CD4-positive, alpha-beta T cell treated with Interleukin-1 beta for 1 hour (primary cell): ENCODE measurements at regions not wholly inside any gene's neighbourhood (a gene's known extent, or its start where the extent isn't known, plus 50 kb on each side); places are given as distances from the start of the nearest gene placed in this dataset.
"Not testable (repeated sequence)": the region's sequence is repeated elsewhere in the genome, so short reads cannot be mapped to it uniquely, and the experiment has no call there.

Experiments used
- DNase-seq, 2 donors: peaks; one replicate each; pipeline ENCODE4 v3.0.0-alpha.2; 2020 to 2022

DNA sequence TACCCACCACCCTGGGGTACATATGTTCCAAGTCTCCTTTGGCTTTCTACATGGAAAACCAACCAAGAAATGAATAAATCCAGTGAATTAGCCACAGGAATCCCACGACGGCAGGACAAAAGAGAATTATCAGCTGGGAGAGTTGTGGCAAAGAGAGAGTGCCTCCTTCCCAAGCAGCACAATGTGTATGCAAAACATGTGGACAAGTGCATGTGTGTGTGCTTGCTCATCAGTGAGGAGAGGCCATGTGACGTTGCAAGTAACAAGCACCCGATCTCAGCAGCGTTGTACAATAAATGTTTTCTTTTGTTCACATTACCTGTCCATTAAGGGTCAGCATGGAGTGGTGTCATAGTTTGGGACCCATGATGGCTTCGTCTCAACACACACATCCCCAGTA, 50.0 kb upstream of the EMX2 start:
- no peak for DNase-seq

DNA sequence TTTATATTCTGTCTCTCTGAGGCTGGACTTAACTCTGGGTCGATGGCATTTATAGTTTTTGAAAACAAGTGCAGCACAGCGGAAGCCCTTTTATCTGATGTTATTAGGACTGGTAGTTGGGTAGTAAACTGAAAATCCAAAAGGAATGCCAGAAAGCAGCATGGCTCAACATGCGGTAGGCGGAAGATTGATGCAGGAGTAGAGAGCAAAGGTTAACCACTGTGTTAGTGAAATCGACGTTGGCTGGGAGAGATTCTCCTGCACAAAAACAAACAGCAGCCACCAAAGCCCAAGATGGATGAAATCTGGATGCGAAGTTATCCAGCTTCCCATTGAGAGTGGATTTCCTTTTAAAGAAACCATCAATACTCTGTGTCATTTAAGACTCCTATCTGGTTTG, 54.5 kb upstream of the EMX2 start:
- no peak for DNase-seq

GRCh38 chr10:117486606-117487005, 55.9 kb upstream of the EMX2 start:
- DNase-seq: no peak

DNA sequence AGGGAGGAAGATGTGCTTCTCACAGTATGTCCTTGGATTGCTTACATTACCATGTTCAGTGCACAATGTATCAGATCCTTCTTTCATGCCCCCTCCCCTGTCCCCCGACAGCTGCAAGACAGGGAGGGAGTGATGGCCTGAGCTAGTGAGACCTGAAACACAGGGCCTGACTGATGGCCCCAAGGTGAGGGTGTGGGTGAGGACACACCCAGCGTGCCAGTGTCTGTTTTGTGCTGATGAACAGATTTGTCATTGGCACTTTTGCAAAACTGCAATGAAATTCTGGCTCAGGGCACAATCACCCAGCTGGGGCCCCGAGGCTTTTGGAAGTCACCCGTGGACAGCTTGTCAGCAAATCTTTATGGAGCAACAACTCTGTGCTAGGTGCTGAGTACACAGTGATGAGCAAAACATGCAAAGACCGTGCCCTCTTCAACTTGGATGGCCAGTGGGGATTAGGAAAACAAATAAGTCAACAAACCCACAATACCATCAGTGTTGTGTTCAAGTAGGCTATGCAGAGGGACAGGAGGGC, 59.4 kb upstream of the EMX2 start:
- DNase-seq: no peak

DNA sequence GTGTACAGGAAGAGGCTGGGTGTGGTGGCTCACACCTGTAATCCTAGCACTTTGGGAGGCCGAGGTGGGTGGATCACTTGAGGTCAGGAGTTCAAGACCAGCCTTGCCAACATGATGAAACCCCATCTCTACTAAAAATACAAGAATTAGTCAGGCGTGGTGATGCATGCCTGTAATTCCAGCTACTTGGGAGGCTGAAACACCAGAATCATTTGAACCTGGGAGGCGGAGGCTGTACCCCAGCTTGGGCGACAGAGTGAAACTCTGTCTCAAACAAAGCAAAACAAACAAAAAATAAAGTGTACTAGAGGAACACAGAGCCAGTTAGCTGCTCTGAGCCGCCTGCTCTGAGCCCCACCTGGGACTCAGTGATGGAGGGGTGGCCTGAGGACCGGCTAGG, 61.5 kb upstream of the EMX2 start:
- DNase-seq: not testable (repeated sequence)

GRCh38 chr10:117480097-117480496, 62.4 kb upstream of the EMX2 start:
- no peak for DNase-seq

DNA sequence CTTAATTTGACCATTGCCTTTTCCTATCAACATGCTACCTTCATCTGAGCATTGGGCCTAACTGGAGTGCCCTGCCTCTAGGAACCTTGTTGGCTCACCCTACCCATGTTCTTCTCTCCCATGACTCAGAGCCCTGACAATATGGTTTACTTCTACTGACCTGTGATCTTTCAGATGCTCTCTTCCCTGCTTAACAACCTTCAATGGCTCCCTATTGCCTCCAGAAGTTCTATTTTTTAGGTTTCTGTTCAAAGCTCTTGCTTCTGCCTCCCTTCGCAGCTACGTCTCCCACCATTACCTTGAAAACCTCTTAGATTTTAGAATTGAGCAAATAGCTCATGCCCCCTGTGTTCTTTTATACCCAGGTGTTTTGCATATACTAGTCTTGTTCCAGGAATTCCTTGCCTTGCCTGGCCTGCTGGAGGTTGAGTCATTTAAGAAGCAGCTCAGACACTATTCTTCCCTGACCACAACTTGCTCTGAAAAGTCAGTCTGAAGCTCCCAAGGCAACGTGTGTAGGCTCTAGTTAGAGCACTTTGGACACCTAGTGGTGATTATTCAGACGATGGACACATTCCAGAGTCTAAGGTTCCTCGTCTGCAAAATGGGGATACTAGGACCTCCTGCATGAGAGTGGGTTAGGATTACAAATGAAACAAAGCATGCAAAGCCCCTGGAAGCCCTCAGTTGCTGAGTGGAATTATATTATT, 64.4 kb upstream of the EMX2 start:
- no peak for DNase-seq

DNA sequence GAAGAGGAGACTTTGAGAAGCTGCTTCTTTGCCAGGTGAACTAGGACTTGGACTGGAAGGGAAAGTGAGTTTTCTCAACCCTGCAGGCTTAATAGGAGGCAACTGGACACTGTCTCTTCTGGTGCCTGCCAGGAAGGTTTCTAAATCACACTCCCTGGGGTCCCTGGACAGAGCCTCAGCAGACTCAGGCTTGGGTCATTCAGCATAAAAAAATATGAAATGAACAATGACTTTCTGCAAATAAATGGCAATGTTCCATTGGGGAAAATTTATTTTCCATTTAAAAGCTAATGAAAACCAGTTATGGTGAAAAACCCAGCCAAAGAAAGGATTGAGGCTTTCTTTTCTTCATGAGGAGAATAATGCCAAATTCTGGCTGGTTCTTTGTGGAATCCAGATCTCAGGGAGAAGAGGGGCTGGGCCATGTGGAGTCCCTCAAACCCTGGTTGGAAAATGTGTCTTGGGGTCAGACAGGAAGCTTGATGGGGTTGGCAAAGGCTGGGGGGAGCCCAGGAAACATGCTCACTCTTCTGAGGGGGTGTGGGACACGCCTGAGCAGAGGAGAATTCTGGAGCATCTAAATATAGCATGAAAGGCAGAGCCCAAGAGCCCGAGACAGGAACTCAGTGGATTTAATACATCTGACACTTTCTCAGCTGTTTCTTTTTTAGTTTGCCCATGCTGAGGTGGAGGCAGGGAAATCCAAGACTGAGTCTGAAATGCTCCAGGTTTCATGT, 65.2 kb upstream of the EMX2 start:
- DNase-seq: no peak

DNA sequence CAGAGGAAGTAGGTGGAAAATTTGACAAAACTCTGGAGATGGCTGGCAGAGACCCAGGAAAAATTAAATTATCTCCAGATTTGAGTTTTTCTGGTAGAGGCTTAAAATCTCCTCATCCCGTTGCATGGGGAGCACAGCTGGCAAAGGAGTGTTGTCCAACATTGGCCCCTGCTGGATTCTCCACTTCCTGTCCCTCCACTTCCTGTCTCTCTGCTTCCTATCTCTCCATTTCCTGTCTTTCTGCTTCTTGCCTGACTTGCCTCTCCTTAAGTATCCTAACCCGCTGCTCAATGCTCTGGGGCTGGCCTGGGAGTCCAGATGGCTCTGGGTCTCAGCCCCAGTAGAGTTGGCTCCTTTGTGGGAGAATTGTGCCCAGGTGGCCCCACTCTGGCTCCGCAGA, 65.8 kb upstream of the EMX2 start:
- DNase-seq: no peak

DNA sequence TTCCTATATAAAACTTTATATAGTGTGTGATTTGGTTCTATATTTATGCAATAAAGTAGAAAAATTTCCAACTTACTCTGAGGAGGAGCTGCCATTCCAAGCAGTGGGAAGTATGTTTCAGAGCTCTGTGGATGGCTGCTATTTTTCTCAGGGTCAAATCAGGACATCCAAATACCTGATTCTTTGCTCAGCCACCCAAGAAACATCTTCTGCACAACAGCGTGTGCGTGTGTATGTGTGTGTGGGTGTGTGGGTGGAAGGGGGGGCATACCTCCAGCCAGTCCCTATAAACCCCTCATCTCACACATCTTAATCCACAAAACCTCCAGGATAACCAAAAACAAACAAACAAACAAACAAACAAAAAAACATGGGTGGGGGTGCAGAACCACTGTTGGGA, 66.3 kb upstream of the EMX2 start:
- no peak for DNase-seq

DNA sequence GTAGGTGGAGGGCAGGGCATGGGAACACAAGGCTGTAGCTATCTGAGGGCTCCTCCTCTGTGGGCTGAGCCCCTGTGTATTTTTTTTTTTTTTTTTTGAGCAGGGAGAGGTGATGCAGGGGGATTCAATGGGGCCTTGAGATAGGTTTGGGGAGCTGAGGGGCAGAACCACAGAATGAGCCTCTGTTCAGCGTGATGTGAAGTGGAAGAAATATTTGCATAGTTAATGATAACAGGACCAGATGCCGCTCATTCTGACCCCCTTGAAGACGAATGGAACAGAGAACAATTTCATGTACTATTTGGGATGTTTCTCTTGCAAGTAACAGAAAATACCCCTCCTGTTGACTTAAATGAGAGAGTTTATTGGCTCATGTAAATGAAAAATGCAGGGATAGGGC, 69.7 kb upstream of the EMX2 start:
- no peak for DNase-seq

- DNase-seq: no peak
These were observed 71.1 kb upstream of the EMX2 start for GRCh38 chr10:117471344-117471874.

GRCh38 chr10:117470733-117471132, 71.8 kb upstream of the EMX2 start:
- DNase-seq: no peak

- DNase-seq: no peak
These were observed 73.9 kb upstream of the EMX2 start for GRCh38 chr10:117468665-117469064.

GRCh38 chr10:117464176-117464575, 78.4 kb upstream of the EMX2 start:
- no peak for DNase-seq

DNA sequence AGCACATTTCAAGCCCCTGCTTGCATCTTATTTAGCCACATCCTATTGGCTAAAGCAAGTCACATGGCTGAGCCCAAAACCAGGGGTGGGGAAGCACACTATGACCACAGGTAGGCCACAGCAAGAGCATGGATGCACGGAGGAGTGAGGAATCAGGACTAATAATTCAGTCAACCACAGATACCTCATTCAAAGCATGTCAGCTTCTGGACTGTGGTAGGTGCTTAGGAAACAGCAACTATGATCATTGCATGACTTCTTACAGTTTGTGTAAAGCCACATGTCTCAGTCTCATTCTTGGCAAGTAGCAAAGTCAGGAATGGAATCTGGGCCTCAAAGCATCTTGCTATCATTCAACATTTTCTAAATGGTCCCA, 79.0 kb upstream of the EMX2 start:
- no peak for DNase-seq

DNA sequence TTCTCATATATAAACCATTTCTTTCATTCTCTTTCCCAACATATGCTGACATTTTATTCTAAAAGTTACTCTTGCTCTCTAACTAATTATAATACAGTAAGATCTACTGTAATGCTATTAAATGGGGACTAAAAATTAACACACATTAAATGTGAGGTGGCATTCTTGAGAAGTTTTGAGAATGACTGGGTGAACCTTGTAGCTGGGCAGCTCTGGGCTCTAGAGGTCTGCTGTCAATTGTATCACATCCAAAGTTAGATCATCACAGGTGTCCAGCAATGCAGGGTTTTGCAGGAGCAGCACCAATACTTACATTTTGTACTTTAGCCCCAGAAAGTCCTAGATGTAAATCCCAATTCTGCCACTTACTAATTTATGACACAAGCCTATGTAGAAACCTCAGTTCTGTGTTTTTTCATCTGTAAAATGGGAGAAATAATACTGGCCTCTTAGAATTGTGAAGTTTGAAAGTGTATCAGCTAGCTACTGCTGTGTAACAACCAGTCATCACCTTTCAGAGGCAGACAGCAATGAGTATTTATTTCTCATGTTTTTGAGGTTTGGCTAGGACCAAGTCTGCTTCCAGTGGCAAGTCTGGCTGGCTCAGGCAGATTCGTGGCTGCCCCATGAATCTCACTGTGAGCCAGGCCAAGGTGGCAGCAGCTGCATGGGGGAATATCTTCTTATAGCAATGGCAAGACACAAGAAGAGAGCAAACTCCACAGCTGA, 79.6 kb upstream of the EMX2 start:
- DNase-seq: no peak

GRCh38 chr10:117462424-117462792, 80.1 kb upstream of the EMX2 start:
- no peak for DNase-seq

GRCh38 chr10:117461766-117462423, 80.7 kb upstream of the EMX2 start:
- no peak for DNase-seq

DNA sequence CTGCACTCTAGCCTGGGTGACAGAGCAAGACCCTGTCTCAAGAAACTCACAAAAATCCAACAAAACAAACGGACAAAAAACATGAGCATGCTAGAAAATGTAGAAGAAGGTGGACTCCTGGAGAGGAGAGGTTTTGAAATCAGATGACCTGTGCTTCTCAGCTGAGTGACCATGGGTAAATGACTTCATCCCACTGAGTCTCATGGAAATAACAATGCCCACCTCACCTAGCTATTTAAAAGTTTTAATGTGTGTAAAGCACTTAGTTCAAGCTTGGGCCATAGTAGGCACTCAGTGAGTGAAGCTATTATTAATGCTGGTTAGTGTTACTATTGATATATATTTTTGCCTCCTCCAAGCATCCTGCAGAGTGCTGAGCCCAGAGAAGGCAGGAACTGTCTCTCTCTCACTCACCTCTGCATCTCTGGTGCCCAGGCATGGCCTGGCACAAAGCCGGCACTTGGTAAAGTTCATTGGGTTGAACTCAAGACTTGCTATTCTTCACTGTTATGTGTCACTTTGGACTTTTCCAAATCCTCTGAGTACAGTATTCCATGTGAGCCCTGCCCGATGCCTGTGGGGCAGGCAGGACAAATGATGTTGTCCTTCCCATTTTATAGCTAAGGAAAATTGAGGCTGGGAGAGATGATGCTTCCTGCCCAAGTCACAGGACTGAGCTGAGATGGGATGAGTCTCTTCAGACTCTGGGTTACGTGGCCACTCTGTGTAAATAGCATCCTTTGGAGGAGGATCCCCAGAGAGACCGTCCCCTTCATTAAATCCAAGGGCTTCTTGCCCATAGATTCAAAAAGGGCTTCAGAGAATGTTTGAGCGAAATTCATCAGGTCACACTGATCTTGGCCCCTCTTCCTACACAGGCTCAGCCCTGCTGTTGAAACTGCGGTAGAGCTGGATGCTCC, 81.4 kb upstream of the EMX2 start:
- DNase-seq: no peak

DNA sequence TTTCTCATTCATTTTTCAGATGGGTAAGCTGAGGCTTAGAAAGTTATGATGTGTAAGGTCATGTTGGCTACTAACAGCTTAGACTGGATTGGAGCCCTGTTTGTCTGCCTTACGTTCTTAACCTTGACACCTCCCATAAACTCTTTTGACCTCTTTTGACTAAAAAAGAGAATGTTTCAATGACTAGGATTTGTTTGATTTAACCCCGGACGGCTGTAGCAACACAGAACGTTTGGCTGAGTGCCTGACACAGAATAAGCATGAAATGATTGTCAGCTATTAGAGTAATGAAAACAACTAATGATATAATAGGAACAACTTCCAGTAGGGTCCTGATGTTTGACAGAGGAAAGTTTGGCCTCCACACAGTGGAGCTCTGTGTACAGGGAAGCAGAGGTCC, 83.3 kb upstream of the PDZD8 start:
- DNase-seq: no peak

- no peak for DNase-seq
These were observed 82.7 kb upstream of the PDZD8 start for GRCh38 chr10:117457932-117458331.
